H1 (cell line): ENCODE measurements at regions not wholly inside any gene's neighbourhood (a gene's known extent, or its start where the extent isn't known, plus 50 kb on each side); places are given as distances from the start of the nearest gene placed in this dataset.

Experiments used
- CBX5 ChIP-seq: fragments of 300-800, 300-1000 bp; sonication (generic); IDR thresholded peaks from 2 replicates; pipeline ENCODE4 v1.7.1; 2016; ENCODE audit warnings: antibody characterized with exemption, low read length, low read depth
- MAFK ChIP-seq: IDR thresholded peaks from 2 replicates; pipeline ENCODE4 v1.6.1; 2012; ENCODE audit warnings: low read depth, mild to moderate bottlenecking, improper control_type of control experiment, low read length
- NANOG ChIP-seq: IDR thresholded peaks from 2 replicates; pipeline ENCODE4 v1.6.1; 2011; ENCODE audit warnings: low read length, low read depth, mild to moderate bottlenecking, inconsistent platforms; ENCODE audit not compliant: insufficient read depth, poor library complexity, severe bottlenecking
- SP2 ChIP-seq: IDR thresholded peaks from 2 replicates; pipeline ENCODE4 v1.6.1; 2012; ENCODE audit warnings: mild to moderate bottlenecking, low read length, inconsistent platforms

- TF ChIP-seq NANOG = no peak
- no peak for TF ChIP-seq MAFK
- TF ChIP-seq CBX5 = no peak
- TF ChIP-seq SP2 = no peak
Observed at GRCh38 chr1:57874418-57874877, 450.6 kb upstream of the DAB1 start (continued).
